GM10266 (cell line): ENCODE measurements at regions not wholly inside any gene's neighbourhood (a gene's known extent, or its start where the extent isn't known, plus 50 kb on each side); places are given as distances from the start of the nearest gene placed in this dataset.

Source experiments
- DNase-seq: peaks from one replicate; pipeline ENCODE4 v3.0.0; 2012; ENCODE audit errors: extremely low spot score
- CTCF ChIP-seq: IDR thresholded peaks from 2 replicates; pipeline ENCODE4 v1.5.1; 2012; ENCODE audit warnings: mild to moderate bottlenecking, low read depth; ENCODE audit not compliant: control insufficient read depth, insufficient read depth; ENCODE audit errors: missing control alignments

- DNase-seq, result no peak
- no peak for TF ChIP-seq CTCF
Observed at GRCh38 chr3:182118066-182118465, 406.3 kb downstream of the SOX2 start.

GRCh38 chr3:182121401-182121800 is 409.7 kb downstream of the SOX2 start:
- TF ChIP-seq CTCF, result no peak
- DNase-seq, result no peak

GRCh38 chr3:182122779-182123178 is 411.1 kb downstream of the SOX2 start:
- no peak for TF ChIP-seq CTCF

GRCh38 chr3:182124187-182124586 is 412.5 kb downstream of the SOX2 start:
- no peak for TF ChIP-seq CTCF
- DNase-seq, result no peak

More at GRCh38 chr3:182122779-182123178, 411.1 kb downstream of the SOX2 start:
- no peak for DNase-seq

GRCh38 chr3:182124716-182125115 is 413.0 kb downstream of the SOX2 start:
- DNase-seq, result no peak
- no peak for TF ChIP-seq CTCF

GRCh38 chr3:182129740-182130139 is 418.0 kb downstream of the SOX2 start:
- no peak for TF ChIP-seq CTCF
- no peak for DNase-seq

- DNase-seq, result no peak
- no peak for TF ChIP-seq CTCF
Observed at GRCh38 chr3:182133752-182134151, 422.0 kb downstream of the SOX2 start.
